ENCODE measurements at regions not wholly inside any gene's neighbourhood (a gene's known extent, or its start where the extent isn't known, plus 50 kb on each side); places are given as distances from the start of the nearest gene placed in this dataset.

DNA sequence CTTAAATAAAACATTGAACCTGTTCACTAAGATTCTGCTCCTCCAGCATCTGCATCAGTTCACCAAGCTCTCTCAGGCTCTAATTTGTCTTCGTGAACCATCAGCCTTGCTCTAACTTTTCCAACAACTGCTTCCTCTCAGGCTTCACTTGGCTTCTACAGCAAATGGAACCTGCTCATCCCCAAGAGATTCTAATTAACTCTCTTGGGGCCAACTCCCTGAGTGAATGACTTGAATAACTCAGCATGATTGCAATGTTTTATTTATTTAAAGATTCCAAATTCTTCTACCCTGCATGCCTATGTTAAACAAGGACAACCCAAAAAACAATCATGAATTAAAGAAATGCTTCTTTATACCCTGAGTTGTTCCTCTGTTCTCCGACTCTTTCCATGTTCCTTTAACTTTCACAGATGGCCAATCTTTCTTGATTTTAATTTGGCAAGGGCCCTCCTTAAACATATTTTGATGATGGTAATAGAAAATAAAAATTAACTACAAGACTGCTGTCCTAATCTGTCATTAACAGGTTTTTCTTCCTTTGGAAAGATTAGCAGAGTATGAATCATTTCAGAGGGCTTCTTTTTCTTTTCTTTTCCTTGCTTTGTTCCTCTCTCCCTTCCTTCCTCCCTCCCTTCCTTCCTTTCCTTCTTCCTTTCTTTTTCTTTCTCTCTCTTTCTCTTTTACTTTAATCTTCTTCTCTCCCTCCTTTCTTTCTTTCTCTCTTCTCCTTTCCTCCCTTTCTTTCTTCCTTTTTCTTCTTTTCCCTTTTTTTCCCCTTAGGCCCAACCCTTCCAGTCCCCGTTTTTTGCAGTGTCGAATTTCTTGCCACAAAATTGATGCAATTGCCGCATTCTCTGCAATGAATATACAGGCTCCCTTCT lies 195.0 kb upstream of the RHOBTB1 start:
- no peak for DNase-seq

- no peak for DNase-seq
Measured at GRCh38 chr10:61136139-61136538, 192.2 kb upstream of the RHOBTB1 start.

DNA sequence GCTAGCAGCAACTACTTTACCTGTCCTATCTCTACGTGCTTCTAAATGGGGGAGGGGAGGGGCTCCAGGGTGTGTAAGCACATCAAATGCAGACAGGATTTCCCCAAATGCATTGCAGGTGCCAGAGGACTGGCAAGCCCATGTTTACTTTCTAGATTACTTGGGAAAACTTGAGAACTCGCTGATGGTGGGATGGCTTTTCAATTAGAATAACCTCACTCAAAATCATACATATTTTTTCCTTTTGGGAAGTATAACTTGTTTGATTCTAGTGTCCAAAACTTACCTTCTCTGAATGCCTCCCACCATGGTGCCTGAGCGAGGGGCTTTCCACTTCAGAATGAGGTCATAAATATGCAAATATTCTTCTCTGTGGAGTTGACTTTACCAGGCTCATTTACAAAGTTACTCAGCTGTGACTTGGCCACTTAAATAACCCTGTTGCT lies 191.3 kb upstream of the RHOBTB1 start:
- no peak for DNase-seq

DNA sequence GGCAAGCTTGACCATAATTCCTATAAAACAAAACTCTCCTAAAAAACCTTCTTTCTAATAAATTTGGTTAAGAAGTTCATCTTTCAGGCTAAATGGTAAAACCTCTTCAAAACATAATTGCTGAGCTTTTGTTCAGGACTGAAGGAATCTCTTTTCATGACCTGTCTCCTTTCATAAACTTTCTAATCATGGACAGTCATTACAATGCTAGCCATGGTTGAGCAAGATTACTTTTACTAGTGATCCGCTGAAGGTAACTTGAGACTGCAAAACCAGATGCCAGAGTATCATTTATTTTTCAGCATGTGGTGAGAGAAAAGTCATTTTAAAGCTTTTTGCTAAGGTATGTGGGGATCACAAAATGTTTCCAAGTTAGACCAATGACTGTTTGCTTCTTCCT lies 186.4 kb upstream of the RHOBTB1 start:
- no peak for DNase-seq

GRCh38 chr10:61128196-61128595 lies 184.2 kb upstream of the RHOBTB1 start:
- DNase-seq = no peak

DNA sequence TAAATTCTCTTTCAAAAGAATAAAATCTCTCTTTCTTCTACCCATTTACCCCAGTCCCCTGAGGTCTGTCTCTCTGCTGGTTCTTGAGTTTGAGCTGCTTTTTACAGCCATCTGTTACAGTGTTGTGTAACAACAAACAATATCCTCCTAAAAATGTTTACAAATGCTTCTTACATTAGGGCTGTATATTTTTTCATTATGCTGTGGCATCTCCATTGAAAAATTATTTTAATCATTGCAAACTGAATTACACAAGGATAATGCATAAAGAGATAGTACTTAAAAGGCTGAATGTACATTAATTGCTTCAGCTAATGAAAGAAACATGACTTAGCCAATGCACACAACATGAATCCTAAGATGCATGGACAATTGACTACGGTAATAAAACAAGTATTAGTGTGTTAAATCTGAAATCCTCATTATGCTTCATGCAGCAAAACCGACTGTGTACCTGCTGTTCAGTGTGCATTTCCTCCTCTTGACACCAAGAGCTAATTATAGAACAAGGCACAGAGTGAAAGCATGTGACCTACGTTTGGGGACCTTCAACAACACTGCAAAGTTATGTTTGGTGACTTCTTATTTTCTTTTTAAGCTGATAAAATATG lies 181.7 kb upstream of the RHOBTB1 start:
- DNase-seq = no peak

DNA sequence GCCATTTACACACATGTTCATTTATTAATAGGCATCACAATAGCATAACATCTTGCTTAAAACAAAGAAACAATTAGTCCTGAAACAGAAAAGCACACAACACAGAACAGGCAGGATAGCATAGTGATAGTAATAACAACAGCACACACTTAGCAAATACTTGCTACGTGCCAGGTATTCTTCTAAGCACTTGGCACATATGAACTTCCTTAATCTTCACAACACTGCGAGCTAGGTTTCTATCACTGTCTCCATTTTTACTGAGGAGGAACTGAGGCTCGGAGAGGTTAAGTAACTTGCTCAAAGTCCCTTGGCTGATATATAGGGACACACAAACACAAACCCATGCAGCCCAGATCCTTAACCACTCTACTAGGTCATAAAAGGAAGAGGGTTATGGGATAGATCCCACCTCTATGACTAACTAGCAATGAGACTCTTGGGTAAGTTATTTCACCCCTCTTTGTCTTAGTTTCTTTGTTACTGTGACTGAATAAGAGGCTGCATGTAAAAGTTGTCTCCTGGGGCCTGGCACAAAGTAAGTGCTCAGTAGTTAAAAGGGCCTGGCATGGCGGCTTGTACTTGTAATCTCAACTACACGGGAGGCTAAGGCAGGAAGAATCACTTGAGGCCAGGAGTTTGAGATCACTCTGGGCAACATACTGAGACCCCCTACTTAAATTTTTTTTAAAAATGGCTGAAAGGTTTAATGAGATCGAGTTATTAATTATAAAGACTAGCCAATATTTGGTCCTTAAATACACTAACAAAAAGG lies 181.0 kb upstream of the RHOBTB1 start:
- DNase-seq = no peak

DNA sequence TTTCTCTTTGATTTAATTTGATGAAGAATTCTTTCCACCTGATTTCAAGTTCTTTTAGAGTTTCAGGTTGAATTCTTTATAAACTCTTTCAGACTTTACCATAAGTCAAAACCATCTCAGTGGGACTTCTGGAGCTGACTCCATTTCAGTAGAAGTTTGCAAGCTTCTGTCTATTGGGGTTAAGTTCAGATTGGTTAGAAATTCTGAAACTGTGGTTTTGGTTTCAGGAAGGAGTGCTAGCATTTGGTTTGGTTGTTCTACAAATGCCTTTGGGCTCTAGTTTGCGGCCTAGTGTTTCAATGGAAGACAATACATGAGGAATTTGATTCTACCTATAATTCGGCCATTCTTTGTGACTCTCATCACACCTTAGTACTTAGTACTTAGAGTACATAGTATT lies 176.8 kb upstream of the RHOBTB1 start:
- no peak for DNase-seq

GRCh38 chr10:61119573-61119972 lies 175.6 kb upstream of the RHOBTB1 start:
- DNase-seq = no peak

DNA sequence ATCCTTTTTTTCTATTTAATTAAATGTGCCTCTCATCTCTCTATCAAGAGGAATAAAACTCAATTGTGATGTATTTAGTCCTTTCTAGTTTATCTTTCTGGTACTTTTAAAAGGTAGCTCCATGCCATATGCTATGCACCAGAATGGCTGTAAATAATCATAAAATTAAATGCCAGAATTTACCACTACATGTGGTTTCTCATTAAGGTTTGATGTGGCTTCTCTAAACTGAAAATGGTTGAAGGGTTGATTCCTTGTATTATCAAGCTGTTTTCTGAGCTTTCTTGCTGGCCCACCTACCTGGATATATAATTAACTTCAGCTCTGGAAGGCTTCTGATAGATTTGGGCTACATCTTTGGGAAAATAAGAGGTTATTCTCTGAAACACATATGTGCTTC lies 171.9 kb upstream of the RHOBTB1 start:
- DNase-seq = no peak

DNA sequence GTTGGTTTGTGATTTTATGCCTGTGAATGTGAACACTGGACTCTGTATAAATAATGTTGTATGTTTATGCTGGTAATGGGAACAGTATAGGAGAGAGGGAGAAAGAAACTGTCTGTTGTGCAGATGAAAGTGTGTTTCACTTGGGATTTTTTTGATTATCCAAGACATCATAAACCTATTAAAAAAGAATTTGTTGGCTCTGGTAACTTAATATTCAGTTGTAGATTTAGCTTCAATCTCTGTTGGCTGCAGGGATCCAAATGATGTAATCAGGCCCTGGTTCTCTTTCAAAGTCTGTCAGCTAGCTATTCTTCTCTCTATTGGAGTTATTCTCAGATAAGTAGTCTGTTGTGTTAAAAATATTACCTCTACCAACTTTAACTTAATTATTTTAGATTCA lies 168.8 kb upstream of the RHOBTB1 start:
- no peak for DNase-seq

GRCh38 chr10:61110936-61111335 lies 167.0 kb upstream of the RHOBTB1 start:
- no peak for DNase-seq

DNA sequence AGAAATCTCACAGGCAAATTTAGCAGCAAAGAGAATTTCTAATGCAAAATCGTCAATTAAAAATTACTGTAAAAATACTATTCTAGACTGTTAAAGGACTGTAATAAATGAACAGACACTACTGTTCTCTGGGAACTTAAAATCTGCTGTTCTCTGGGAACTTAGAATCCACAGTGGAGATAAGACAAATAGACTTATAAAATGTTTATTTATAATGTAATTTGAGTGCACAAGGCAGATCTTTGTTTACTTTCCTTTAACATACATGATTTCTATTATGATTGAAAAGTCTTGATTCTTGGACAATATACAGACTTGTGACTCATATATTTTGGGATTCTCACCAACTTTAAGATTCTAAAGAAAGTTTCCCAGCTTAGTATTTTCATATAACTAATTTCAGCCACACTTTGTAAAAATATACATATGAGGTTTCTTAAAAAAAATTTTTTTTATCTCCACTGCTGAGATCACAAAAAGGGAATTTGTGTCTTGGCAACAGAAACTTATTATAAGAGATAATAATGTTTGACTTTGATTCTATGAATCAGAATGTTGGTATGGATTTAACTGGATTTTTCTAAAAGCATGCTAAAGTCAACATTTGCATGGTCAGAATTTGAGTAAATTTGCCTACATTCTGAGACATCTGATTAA lies 166.3 kb upstream of the RHOBTB1 start:
- no peak for DNase-seq

DNA sequence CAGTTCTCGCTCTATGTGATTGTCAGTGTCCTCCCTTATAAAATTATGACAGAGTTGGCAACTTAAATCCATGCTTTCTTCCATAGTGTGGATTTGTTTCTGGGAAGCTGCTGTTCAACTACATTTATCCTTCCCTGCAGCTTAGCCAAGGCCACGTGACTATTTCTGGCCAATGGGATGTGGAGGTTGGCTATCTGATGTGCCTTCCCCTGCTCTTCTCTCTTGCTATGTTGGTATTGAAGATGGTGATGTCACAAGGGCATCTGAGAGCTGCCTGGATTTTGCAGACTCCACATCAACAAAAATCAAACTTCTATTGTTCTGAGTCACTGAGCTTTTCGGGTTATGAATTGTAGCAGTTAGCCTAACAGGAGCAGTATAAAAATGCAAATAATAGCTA lies 164.9 kb upstream of the RHOBTB1 start:
- no peak for DNase-seq

GRCh38 chr10:61100887-61101286 lies 156.9 kb upstream of the RHOBTB1 start:
- no peak for DNase-seq

GRCh38 chr10:61099756-61100155 lies 155.8 kb upstream of the RHOBTB1 start:
- no peak for DNase-seq

DNA sequence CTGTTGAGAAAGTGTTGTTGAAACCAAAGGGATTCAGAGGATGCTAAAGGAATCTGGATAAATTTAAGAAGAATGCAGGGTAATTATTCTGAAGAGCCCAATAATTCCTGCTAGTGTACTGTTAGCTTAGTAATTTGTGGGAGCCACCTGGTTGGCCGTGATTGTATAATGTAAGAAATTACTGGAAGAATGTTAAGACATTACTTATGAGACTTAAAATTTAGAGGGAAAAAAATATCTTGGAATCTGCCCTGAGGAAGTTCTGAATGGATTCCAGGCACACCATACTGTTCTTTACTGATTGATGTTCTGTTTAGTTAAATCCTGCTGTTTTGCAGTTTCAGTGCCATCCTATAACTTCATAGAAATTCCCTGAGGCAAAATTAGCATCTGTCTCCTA lies 155.0 kb upstream of the RHOBTB1 start:
- no peak for DNase-seq

DNA sequence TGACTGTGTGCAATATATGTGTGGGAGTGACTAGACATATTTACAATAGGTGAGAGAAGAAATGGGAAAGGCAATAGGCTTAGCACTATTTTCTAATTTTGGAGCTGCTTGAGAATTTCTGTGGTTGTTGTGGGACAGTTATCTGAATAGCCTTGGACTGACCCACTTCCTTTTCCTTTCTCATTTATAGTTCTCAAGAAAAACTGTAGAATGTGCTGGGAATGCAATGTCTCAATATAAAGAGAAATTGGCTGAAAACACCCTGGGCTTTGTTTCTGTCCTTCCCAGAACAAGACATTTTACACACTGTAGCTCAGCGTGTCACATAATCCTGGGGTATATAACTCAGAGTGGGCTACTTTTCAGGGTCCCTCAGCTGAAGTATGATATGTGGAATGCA lies 153.0 kb upstream of the RHOBTB1 start:
- no peak for DNase-seq

- no peak for DNase-seq
Measured at GRCh38 chr10:61096056-61096455, 152.1 kb upstream of the RHOBTB1 start.

DNA sequence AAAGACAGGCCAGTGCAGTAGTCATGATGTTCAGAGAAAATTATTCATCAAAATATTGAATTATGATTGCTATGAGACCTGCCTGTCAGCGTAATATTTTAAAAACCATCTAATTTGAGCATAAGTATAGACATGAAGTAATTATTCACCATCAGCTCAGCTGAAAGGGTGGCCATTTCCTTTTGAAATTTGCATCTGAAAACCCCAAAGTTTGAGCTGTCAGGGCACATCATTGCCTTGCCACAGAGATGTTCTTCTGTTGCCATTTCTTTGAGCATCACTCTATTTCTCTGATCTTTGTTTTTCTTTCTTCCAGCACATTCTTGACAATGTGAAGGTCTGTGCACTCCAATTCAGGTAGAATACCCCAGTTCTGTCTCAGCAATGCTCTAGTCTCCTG lies 147.5 kb upstream of the RHOBTB1 start:
- DNase-seq = no peak

GRCh38 chr10:61089251-61089650 lies 145.3 kb upstream of the RHOBTB1 start:
- no peak for DNase-seq

GRCh38 chr10:61084493-61084892 lies 140.5 kb upstream of the RHOBTB1 start:
- DNase-seq = no peak

DNA sequence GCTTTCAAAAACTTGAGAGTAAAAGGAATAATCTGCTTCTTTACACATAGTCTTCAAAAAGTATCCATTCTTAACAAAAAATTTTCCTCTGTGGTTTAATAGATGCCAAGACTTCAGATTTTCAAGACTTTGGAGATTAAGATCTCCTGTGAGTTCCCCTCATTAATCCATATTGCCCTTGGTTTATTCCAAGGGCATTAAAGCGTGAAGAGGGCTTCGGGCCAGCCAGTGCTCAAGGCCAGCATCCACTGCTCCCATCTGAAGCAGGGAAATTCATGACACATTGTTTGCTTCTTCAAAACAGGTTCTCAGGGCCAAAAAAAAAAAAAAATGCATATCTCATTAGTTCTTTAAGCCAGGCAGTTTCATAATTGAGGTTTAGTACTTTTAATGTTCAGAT lies 137.3 kb upstream of the RHOBTB1 start:
- DNase-seq = no peak
